Choroid plexus epithelial cell (primary cell): ENCODE measurements at regions not wholly inside any gene's neighbourhood (a gene's known extent, or its start where the extent isn't known, plus 50 kb on each side); places are given as distances from the start of the nearest gene placed in this dataset.

Source experiments
- DNase-seq: peaks from one replicate; pipeline ENCODE4 v3.0.0-alpha.2; 2010; ENCODE audit warnings: low read depth
- H3K4me3 ChIP-seq: 2 replicates; pipeline ENCODE4 v1.5.1; 2011; ENCODE audit warnings: low read depth, mild to moderate bottlenecking, control low read depth, low read length, moderate library complexity
- TF ChIP-seq, protein P1 (sequence below): conservative IDR thresholded peaks from 2 replicates; pipeline ENCODE4 v1.5.1; 2011; ENCODE audit warnings: low read depth, mild to moderate bottlenecking, control low read depth, inconsistent platforms, low read length, moderate library complexity

DNA sequence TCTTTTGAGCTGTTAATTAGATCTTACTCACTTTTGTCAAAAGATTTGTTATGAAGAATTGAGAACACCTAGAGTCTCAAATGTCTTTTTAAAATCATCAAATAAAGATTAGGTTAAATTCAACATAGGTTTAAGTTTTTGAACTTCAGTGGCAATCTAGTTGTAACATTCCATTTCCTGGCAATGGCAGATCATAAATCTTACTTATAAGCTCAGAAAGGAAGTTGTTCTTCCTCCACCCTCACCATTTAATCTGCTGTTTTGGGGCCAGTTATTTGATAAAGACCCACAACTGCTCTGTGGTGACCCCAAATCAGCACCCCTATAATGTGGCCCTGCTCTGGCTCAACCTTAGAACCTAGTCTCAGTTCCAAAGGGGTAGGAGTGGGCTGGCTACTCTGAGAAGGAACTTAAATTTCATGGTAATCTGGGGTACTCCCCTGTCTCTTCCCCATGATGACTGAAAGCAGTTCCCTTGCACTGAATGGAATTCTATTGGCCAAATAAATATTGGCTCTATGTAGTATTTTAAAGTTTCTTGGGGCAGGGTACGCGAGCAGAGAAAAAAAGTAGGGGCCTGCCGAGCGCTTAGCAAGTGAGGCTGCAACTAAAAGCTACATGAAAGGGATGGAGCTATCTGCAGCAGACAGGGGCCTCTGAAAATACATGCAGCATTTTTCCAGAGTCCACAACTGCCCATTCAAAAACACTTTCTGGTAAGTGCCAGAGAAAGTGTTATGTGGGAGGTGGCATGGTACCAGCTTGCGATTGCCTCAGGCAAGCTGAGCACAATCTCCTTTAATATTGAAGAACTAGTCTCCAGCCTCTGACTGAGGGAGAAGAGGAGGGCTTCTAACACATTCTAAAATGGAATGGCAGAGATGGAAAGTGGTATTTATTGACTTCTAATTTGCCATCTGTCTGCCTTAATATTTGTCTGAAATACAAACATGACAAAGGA lies 103.6 kb upstream of the RASGRP1 start:
- no peak for DNase-seq

DNA sequence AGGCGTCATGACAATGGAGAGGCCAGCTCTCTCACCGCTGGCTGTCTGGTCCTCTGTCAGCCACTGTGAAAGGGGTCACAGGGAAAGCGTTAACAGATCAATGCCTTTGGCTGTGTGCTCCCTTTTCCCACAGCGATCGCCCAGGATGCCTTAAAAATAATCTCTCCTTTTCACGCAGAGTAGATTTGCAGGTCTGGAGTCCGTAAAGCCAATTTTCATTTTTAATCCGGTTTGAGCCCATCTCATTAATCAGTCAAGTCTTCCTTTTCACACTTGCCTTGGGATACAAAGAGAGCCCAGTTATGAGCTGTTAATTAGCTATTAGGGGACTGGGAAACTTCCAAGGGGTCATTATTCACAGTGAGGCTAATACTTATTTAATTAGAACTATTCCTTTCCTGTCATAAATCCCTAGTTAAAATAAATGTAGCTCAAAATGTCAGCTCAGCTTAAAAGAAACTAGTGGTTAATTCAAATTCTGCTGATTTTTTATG lies 104.3 kb upstream of the RASGRP1 start:
- TF ChIP-seq, protein P1, sequence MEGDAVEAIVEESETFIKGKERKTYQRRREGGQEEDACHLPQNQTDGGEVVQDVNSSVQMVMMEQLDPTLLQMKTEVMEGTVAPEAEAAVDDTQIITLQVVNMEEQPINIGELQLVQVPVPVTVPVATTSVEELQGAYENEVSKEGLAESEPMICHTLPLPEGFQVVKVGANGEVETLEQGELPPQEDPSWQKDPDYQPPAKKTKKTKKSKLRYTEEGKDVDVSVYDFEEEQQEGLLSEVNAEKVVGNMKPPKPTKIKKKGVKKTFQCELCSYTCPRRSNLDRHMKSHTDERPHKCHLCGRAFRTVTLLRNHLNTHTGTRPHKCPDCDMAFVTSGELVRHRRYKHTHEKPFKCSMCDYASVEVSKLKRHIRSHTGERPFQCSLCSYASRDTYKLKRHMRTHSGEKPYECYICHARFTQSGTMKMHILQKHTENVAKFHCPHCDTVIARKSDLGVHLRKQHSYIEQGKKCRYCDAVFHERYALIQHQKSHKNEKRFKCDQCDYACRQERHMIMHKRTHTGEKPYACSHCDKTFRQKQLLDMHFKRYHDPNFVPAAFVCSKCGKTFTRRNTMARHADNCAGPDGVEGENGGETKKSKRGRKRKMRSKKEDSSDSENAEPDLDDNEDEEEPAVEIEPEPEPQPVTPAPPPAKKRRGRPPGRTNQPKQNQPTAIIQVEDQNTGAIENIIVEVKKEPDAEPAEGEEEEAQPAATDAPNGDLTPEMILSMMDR = no peak
- DNase-seq = no peak
- no peak overlapping the region for H3K4me3 ChIP-seq

More for the DNA sequence above, 103.6 kb upstream of the RASGRP1 start:
- TF ChIP-seq, protein P1 = no peak
- no peak overlapping the region for H3K4me3 ChIP-seq

DNA sequence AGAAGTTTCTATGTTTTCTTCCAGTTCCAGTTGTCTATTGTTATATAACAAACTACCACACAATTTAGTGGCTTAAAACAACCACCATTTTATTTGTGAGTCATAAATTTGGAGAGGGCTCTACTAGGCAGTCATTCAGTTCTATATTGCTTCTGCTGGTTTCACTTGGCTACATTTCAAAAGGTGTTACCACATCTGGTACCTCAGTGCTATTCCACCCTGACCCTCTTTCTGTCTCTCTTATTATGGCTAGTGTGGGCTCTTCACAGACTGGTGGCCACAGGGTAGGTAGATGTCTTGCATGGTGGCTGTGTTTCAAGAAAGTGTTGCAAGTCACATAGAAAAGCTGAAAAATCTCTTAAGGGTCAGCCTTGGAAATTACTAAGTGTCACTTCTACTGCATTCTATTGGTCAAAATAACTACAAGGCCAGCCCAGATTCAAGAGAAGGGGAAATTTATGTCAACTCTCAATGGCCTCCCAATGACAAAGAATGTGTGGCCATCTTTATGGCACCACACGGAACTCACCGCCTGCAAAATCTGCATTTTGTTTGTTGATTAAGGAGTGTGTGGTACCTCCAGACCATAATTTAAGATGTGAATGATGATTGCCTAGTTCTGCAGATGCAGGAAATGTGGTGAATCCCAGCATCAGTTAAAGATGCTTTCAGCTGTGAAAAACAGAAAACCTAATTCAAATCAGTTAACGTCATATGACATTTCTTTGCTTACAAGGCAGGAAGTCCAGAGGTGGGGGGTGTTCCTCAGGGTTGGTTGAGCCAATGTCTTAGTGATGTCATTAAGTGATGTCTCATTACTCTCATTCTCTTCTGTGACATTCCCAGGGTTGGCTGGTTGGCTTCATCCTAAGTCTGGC lies 105.8 kb upstream of the RASGRP1 start:
- H3K4me3 ChIP-seq = no peak overlapping the region
- DNase-seq = no peak
- TF ChIP-seq, protein P1 = no peak

DNA sequence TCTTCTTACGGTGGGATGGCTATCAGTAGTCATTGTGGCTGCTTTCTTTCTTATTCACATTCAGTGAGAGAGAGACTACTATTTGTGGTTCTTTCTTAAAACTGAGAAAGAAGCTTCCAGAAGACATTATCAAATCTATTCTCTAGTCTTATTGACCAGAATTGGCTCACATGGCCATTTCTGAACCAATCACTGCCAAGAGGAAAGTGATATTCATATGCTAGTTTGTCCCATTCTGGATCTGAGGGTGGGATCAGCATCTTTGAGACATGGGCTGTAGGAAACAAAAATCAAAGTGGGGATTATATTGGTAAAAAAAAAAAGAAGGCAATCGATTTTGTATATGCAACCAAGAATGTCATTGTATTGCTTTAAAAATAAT lies 106.4 kb upstream of the RASGRP1 start:
- no peak overlapping the region for H3K4me3 ChIP-seq

DNA sequence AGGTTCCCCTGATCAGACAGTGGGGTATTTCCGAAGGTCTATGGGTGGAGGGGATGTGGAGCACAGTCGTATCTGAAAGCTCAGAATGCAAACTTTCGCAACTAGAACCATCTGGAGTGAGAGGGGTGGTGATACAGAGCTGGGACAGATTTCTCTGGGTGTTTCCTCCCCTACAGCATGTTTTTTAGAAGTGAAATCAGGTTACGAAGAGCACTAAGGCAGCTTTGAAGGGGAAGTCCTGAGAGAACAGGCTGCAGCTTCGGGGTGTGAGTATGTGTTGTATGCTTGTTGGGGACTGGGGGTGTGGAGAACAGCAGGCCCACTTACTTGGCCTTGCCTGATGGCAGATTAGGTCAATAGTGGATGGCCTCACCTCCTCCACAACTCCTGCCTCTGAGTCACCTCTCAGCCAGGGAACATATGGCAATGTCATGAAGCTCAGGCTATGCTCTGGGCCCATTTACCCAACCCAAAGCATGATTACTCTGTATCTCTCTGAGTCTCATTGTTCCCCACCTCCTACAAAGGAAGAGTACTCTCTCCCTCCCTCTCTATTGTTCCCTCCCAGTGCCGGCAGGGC lies 107.2 kb upstream of the RASGRP1 start:
- TF ChIP-seq, protein P1 = no peak
- no peak for DNase-seq

More for the DNA sequence above, 106.4 kb upstream of the RASGRP1 start:
- no peak for DNase-seq
- TF ChIP-seq, protein P1 = no peak

DNA sequence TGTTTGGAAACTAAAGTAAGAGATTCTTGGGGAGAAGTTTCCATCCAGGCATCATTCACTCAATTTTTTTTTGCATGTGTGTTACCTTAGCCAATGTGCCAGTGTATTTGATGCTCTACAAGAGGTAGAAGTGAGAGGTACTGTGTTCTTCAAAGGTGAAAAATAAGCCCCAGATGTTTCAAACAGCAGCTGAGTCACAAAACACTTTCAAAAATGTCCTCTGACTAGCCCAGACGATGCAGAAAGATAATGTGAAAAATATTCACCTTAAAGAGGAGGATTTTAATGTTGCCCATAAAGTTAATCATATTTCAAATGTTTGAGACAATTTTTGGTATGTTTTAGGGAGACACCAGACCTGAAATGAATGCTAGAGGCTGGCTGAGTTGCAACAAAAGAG lies 107.7 kb upstream of the RASGRP1 start:
- DNase-seq = no peak
- H3K4me3 ChIP-seq = no peak overlapping the region
- TF ChIP-seq, protein P1 = no peak

More for the DNA sequence above, 107.2 kb upstream of the RASGRP1 start:
- H3K4me3 ChIP-seq = no peak overlapping the region
